ENCODE measurements at regions not wholly inside any gene's neighbourhood (a gene's known extent, or its start where the extent isn't known, plus 50 kb on each side); places are given as distances from the start of the nearest gene placed in this dataset.

DNA sequence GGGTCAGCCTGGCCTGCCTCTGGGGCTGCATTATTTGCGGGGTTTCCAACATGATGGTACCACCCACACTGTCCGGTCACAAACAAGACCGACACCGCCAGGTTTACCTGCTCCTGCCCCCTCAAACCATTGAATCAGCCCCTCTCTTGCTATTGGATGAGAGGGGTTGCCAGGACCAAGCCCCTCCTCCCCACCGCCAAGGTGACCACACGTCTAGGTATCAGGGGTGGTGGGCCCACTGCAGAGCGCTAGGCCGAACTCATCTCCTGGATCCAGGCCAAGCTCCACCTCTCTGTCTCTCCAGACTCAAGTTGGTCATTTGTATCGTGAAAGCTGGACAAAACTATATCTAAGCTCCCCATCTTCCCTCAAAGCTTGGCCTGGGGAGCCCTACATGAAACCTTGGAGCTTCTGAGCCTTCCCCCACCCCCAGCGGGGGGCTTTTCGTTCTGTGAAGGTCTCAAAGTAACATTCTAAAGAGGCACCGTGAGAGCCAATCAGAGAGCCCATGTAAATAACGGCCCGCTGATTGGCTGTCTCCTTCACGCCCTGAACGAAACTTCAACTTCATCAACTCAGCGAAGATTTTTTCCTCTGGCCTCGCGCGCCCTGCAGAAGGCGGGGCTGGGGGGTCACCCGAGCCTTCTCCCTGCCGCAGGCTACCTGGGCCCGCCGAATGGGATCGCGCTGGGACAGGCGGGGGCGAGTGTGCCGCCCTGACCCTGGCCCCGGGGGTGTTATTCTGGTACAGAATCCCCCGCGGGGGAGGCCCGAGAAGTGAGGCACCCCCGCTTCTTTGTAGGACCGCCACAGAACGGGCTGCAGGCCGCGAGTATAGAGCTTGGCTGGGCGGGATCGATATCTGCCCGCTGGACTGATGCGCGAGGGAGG lies 49.6 kb upstream of the PSD2 start:
- H2AFZ ChIP-seq (ENCODE audit: low read length) = peak overlapping the region; percentile 68
- H3K9ac ChIP-seq (ENCODE audit: low read depth, low read length, poor library complexity, severe bottlenecking) = peak overlapping the region; percentile 76
- no peaks in the 10 kb centered on the region for H3K27me3 ChIP-seq (ENCODE audit: insufficient read depth, low read length, poor library complexity, severe bottlenecking)
- TF ChIP-seq, protein P1, sequence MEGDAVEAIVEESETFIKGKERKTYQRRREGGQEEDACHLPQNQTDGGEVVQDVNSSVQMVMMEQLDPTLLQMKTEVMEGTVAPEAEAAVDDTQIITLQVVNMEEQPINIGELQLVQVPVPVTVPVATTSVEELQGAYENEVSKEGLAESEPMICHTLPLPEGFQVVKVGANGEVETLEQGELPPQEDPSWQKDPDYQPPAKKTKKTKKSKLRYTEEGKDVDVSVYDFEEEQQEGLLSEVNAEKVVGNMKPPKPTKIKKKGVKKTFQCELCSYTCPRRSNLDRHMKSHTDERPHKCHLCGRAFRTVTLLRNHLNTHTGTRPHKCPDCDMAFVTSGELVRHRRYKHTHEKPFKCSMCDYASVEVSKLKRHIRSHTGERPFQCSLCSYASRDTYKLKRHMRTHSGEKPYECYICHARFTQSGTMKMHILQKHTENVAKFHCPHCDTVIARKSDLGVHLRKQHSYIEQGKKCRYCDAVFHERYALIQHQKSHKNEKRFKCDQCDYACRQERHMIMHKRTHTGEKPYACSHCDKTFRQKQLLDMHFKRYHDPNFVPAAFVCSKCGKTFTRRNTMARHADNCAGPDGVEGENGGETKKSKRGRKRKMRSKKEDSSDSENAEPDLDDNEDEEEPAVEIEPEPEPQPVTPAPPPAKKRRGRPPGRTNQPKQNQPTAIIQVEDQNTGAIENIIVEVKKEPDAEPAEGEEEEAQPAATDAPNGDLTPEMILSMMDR (conservative IDR thresholded peaks at IDR 0.05; ENCODE audit: low read length) = no peak
- TF ChIP-seq EZH2phosphoT487 (IDR thresholded peaks at IDR 0.05; ENCODE audit: borderline replicate concordance) = no peak
- no peaks in the 10 kb centered on the region for H3F3A ChIP-seq (ENCODE audit: low read depth)
- peak overlapping the region; percentile 82 for H3K4me2 ChIP-seq (ENCODE audit: low read depth, low read length, poor library complexity, severe bottlenecking)
- H4K20me1 ChIP-seq (ENCODE audit: insufficient read depth, low read length, poor library complexity, severe bottlenecking) = no peaks in the 10 kb centered on the region
- H3K36me3 ChIP-seq (ENCODE audit: insufficient read depth, low read length) = no peaks in the 10 kb centered on the region
- no peaks in the 10 kb centered on the region for H3K9me3 ChIP-seq (ENCODE audit: insufficient read depth, low read depth, low read length)
- H3K4me3 ChIP-seq (ENCODE audit: low read length, poor library complexity, severe bottlenecking) = peak overlapping the region; percentile 72
- H3K9me2 ChIP-seq (replicated peaks; ENCODE audit: low read depth, low read length) = no peaks in the 10 kb centered on the region
- H3K79me2 ChIP-seq (ENCODE audit: insufficient read depth, low read length) = no peaks in the 10 kb centered on the region
- H3K4me1 ChIP-seq (ENCODE audit: insufficient read depth, low read length, poor library complexity, severe bottlenecking) = peaks cover 44% of the 10 kb centered on the region

Measured in Loucy (cell line).